ENCODE measurements at regions not wholly inside any gene's neighbourhood (a gene's known extent, or its start where the extent isn't known, plus 50 kb on each side); places are given as distances from the start of the nearest gene placed in this dataset.

- ATAC-seq (ENCODE audit: insufficient number of reproducible peaks, low FRiP score, low read depth) (no peak), DNase-seq (ENCODE audit: low spot score) (no peak)
- Histone ChIP-seq H3K4me3 (no peak overlapping the region), H3K27ac (no peak overlapping the region), H3K9me3 (no peaks in the 10 kb centered on the region), H3K36me3 (no peaks in the 10 kb centered on the region), H3K4me1 (ENCODE audit: control insufficient read depth in 1 of 2, low read depth in 2 of 2) (peaks cover 14 to 18% of the 10 kb centered on the region in 2 donors), H3K27me3 (replicated peaks; ENCODE audit: insufficient read depth) (no peaks in the 10 kb centered on the region)
- no peak for TF ChIP-seq CTCF (IDR thresholded peaks at IDR 0.05)
Observed at GRCh38 chr3:168990134-168990533, 673.4 kb downstream of the MECOM start.

- Histone ChIP-seq H3K9me3 (no peaks in the 10 kb centered on the region), H3K36me3 (no peaks in the 10 kb centered on the region), H3K4me1 (ENCODE audit: control insufficient read depth in 1 of 2, low read depth in 2 of 2) (peaks cover 14 to 18% of the 10 kb centered on the region in 2 donors), H3K27ac (no peak overlapping the region), H3K4me3 (no peak overlapping the region), H3K27me3 (replicated peaks; ENCODE audit: insufficient read depth) (no peaks in the 10 kb centered on the region)
- no peak for TF ChIP-seq CTCF (IDR thresholded peaks at IDR 0.05)
- ATAC-seq (ENCODE audit: insufficient number of reproducible peaks, low FRiP score, low read depth) (no peak), DNase-seq (ENCODE audit: low spot score) (no peak)
Observed at GRCh38 chr3:168989396-168989795, 674.1 kb downstream of the MECOM start.

DNA sequence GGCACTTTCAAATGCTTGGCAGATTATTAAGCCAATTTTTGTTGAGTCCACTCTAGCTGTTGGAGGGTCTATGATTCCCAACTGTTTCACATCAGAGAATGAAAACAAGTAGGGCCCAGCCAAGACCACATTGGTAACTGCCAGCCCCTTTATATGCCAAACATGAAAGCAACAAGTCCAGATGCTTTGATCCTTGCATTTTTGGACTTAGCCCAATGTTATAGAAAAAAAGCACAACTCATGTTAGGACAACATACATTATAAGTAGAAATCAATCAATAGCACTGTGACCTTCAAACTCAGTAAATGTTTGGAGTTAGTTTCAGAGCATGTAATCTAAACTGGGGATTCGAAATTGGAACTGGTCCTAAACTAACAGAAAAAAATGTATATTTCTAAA lies 674.7 kb downstream of the MECOM start:
- Histone ChIP-seq H3K4me3 (no peak overlapping the region), H3K27me3 (replicated peaks; ENCODE audit: insufficient read depth) (no peaks in the 10 kb centered on the region), H3K36me3 (no peaks in the 10 kb centered on the region), H3K4me1 (ENCODE audit: control insufficient read depth in 1 of 2, low read depth in 2 of 2) (peaks cover 14 to 18% of the 10 kb centered on the region in 2 donors), H3K27ac (no peak overlapping the region), H3K9me3 (no peaks in the 10 kb centered on the region)
- no peak for TF ChIP-seq CTCF (IDR thresholded peaks at IDR 0.05)
- ATAC-seq (ENCODE audit: insufficient number of reproducible peaks, low FRiP score, low read depth), result no peak
- no peak for DNase-seq (ENCODE audit: low spot score)

GRCh38 chr3:168984872-168985271 lies 678.6 kb downstream of the MECOM start:
- no peaks in the 10 kb centered on the region for H3K27me3 ChIP-seq (replicated peaks; ENCODE audit: insufficient read depth)
- DNase-seq (ENCODE audit: low spot score) (no peak), ATAC-seq (ENCODE audit: insufficient number of reproducible peaks, low FRiP score, low read depth) (no peak)
- H3K9me3 ChIP-seq, result no peaks in the 10 kb centered on the region
- no peak overlapping the region for H3K4me3 ChIP-seq
- TF ChIP-seq CTCF (IDR thresholded peaks at IDR 0.05), result no peak
- H3K4me1 ChIP-seq (ENCODE audit: control insufficient read depth in 1 of 2, low read depth in 2 of 2), result peaks cover 1 to 10% of the 10 kb centered on the region in 2 donors
- no peak overlapping the region for H3K27ac ChIP-seq
- no peaks in the 10 kb centered on the region for H3K36me3 ChIP-seq

- Histone ChIP-seq H3K4me3 (no peak overlapping the region), H3K27ac (no peak overlapping the region), H3K4me1 (ENCODE audit: control insufficient read depth in 1 of 2, low read depth in 2 of 2) (peaks cover 6 to 12% of the 10 kb centered on the region in 2 donors), H3K36me3 (no peaks in the 10 kb centered on the region), H3K9me3 (no peaks in the 10 kb centered on the region), H3K27me3 (replicated peaks; ENCODE audit: insufficient read depth) (no peaks in the 10 kb centered on the region)
- no peak for ATAC-seq (ENCODE audit: insufficient number of reproducible peaks, low FRiP score, low read depth)
- DNase-seq (ENCODE audit: low spot score), result no peak
- no peak for TF ChIP-seq CTCF (IDR thresholded peaks at IDR 0.05)
Observed at GRCh38 chr3:168983046-168983445, 680.5 kb downstream of the MECOM start.
